Tibial nerve (tissue), 4 donors: ENCODE measurements at regions not wholly inside any gene's neighbourhood (a gene's known extent, or its start where the extent isn't known, plus 50 kb on each side); places are given as distances from the start of the nearest gene placed in this dataset.

ENCODE experiments used
- EP300 ChIP-seq, 2 donors: sonication (generic); formaldehyde crosslinking; IDR thresholded peaks; one replicate each; pipeline ENCODE4 v1.6.1; 2017; ENCODE audit warnings: antibody characterized with exemption in 2 of 2, mild to moderate bottlenecking in 1 of 2
- TF ChIP-seq, protein P1 (sequence below), 5 experiments: fragments of 200-600 bp in 3 of 5; fragments of 450-650 bp in 2 of 5; sonication (generic) in 3 of 5; IDR thresholded peaks; one replicate each; pipeline ENCODE4 v1.5.1; 2016 to 2019; ENCODE audit warnings: antibody characterized with exemption in 5 of 5, mild to moderate bottlenecking in 3 of 5, moderate library complexity in 2 of 5

DNA sequence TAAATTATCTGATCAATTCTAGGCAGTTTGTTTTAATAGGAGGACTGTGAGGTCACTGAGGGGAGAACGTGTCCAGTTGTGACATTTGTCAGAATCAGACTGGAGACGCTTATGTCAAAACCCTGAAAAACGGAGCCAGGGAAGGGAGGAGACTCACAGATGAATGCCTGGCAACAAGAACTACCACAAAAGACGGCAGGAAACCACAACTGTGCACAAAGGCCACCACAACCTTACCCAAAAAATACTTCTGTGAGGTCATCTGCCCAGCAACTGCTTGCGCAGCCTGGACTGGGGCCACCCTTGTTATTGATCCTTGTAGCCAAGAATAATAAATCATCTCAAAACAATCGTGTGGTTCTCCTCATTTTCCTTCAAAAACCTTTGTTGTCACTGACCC is 173.0 kb upstream of the ALKAL2 start:
- TF ChIP-seq, protein P1, sequence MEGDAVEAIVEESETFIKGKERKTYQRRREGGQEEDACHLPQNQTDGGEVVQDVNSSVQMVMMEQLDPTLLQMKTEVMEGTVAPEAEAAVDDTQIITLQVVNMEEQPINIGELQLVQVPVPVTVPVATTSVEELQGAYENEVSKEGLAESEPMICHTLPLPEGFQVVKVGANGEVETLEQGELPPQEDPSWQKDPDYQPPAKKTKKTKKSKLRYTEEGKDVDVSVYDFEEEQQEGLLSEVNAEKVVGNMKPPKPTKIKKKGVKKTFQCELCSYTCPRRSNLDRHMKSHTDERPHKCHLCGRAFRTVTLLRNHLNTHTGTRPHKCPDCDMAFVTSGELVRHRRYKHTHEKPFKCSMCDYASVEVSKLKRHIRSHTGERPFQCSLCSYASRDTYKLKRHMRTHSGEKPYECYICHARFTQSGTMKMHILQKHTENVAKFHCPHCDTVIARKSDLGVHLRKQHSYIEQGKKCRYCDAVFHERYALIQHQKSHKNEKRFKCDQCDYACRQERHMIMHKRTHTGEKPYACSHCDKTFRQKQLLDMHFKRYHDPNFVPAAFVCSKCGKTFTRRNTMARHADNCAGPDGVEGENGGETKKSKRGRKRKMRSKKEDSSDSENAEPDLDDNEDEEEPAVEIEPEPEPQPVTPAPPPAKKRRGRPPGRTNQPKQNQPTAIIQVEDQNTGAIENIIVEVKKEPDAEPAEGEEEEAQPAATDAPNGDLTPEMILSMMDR (IDR thresholded peaks at IDR 0.05) = no peak
- TF ChIP-seq EP300 (IDR thresholded peaks at IDR 0.05) = no peak
